ENCODE measurements at regions not wholly inside any gene's neighbourhood (a gene's known extent, or its start where the extent isn't known, plus 50 kb on each side); places are given as distances from the start of the nearest gene placed in this dataset.
"Not testable (repeated sequence)": the region's sequence is repeated elsewhere in the genome, so short reads cannot be mapped to it uniquely, and the experiment has no call there.

DNA sequence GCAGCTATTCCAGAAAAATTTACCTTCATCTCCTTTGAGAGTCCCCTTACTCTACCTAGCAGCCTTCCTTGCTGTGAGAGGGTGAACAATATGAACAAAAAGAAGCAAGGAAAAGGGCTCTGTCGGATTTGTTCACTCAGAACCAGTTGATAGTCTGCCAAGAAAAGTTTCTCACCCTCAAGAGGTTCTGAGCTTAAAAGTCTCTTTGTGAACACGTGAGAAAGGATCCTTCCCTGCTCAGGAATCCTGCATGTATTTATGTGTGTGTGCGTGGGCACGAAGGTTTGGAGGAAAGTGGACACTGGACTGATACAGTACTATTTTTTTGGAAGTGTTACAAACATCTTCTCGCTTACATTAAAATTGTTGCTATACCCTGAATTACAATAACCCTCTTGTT is 178.6 kb upstream of the JADE1 start:
- H3K9me3 Mint-ChIP-seq: no peaks in the 10 kb centered on the region
- no peak for ATAC-seq (ENCODE audit: low read depth)
- POLR2A ChIA-PET: no interaction called here
- no peak overlapping the region for H3K27ac Mint-ChIP-seq
- H3K4me3 Mint-ChIP-seq: no peak overlapping the region
- no peaks in the 10 kb centered on the region for H3K36me3 Mint-ChIP-seq (ENCODE audit: low read depth)
- CTCF ChIA-PET: no interaction called here
- intact Hi-C loops (cut with micrococcal nuclease): no loop called here
- no peak for DNase-seq
- peaks cover 2% of the 10 kb centered on the region for H3K4me1 Mint-ChIP-seq
- peaks cover 3% of the 10 kb centered on the region for H3K27me3 Mint-ChIP-seq
- TF ChIP-seq, protein P1, sequence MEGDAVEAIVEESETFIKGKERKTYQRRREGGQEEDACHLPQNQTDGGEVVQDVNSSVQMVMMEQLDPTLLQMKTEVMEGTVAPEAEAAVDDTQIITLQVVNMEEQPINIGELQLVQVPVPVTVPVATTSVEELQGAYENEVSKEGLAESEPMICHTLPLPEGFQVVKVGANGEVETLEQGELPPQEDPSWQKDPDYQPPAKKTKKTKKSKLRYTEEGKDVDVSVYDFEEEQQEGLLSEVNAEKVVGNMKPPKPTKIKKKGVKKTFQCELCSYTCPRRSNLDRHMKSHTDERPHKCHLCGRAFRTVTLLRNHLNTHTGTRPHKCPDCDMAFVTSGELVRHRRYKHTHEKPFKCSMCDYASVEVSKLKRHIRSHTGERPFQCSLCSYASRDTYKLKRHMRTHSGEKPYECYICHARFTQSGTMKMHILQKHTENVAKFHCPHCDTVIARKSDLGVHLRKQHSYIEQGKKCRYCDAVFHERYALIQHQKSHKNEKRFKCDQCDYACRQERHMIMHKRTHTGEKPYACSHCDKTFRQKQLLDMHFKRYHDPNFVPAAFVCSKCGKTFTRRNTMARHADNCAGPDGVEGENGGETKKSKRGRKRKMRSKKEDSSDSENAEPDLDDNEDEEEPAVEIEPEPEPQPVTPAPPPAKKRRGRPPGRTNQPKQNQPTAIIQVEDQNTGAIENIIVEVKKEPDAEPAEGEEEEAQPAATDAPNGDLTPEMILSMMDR (IDR thresholded peaks at IDR 0.05): no peak

DNA sequence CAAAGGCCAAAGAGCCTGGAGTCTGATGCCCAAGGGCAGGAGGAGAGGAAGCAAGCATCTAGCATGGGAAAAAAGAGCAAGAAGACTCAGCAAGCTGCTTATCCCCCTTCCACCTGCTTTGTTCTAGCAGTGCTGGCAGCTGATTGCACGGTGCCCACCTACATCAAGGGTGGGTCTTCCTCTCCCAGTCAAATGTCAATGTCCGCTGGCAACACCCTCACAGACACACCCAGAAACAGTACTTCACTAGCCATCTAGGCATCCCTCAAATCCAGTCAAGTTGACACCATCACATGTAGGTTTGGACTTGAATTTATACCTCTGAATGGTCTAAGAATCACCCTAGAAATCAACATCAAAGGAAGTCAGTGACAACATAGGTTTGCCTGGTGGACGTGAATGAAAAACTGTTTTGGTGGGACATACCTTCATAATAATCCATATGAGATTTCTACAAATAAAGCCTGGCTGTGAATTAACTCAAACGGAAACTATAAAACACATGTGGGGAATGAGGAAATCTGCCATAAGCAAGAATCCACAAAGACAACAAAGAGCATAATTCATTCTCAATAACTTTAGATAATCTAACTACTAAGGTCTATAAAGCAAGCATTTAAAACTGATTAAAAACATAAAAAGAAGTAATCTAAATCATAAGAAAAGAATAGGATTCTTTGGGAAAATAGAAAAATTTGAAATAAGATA is 185.8 kb upstream of the JADE1 start:
- no peaks in the 10 kb centered on the region for H3K27me3 Mint-ChIP-seq
- H3K36me3 Mint-ChIP-seq (ENCODE audit: low read depth): no peaks in the 10 kb centered on the region
- ATAC-seq (ENCODE audit: low read depth) (no peak), DNase-seq (no peak)
- POLR2A ChIA-PET: no interaction called here
- peaks cover 8% of the 10 kb centered on the region for H3K9me3 Mint-ChIP-seq
- no peak overlapping the region for H3K4me3 Mint-ChIP-seq
- TF ChIP-seq, protein P1 (IDR thresholded peaks at IDR 0.05): no peak
- no peak overlapping the region for H3K27ac Mint-ChIP-seq
- H3K4me1 Mint-ChIP-seq: no peaks in the 10 kb centered on the region
- CTCF ChIA-PET: no interaction called here
- intact Hi-C loops (cut with micrococcal nuclease): no loop called here

- H3K27me3 Mint-ChIP-seq; H3K27ac Mint-ChIP-seq; H3K4me1 Mint-ChIP-seq; CTCF ChIA-PET; ATAC-seq (ENCODE audit: low read depth); H3K9me3 Mint-ChIP-seq; DNase-seq; POLR2A ChIA-PET; intact Hi-C loops (cut with micrococcal nuclease); H3K4me3 Mint-ChIP-seq; H3K36me3 Mint-ChIP-seq (ENCODE audit: low read depth): not testable (repeated sequence)
Measured at GRCh38 chr4:128620279-128620965, 189.1 kb upstream of the JADE1 start.

DNA sequence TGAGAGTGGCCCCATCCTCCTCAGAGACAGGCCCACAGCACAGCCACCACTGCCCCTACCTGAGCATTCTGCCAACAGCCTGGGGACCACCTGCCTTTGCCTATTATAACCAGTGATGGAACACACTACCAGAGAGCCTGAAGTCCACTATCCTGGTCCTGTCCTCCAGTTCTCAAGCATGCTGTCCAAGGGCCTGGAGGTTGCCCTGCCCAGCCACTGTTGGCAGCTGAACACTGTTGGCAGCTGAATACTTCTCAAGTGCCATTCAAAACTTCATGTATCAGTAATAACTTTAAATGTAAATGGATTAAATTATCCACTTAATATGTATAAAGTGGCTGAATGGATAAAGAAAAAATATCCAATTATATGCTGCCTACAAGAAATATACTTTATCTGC is 194.3 kb upstream of the JADE1 start:
- ATAC-seq (ENCODE audit: low read depth) (no peak), DNase-seq (no peak)
- Mint-ChIP-seq H3K27me3 (peaks cover 5% of the 10 kb centered on the region), H3K27ac (no peak overlapping the region), H3K9me3 (peaks cover 3% of the 10 kb centered on the region), H3K36me3 (ENCODE audit: low read depth) (no peaks in the 10 kb centered on the region), H3K4me1 (no peaks in the 10 kb centered on the region), H3K4me3 (no peak overlapping the region)
- TF ChIP-seq, protein P1 (IDR thresholded peaks at IDR 0.05): no peak
- intact Hi-C loops (cut with micrococcal nuclease): no loop called here
- ChIA-PET CTCF (no interaction called here), POLR2A (no interaction called here)

DNA sequence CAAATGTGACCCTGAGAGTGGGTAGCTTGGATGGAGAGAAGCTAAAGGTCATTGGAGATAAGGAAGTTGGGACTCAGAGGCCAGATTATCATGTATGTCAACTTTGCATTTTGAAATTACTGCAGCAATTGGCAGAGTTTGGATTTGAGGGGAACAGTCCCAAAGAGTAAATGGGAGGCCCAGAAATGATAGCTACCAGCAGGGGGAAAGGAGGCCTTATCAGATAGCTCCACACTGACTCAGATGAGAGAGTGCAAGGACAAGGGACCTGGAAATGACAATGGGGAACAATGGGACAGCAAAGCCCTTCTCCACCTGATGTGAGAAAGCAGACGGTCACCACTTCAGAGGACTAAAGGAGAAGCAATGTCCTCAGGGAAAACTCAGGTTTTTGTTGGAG is 201.5 kb upstream of the JADE1 start:
- H3K36me3 Mint-ChIP-seq (ENCODE audit: low read depth): no peaks in the 10 kb centered on the region
- no peak overlapping the region for H3K4me3 Mint-ChIP-seq
- intact Hi-C loops (cut with micrococcal nuclease): no loop called here
- DNase-seq (no peak), ATAC-seq (ENCODE audit: low read depth) (no peak)
- TF ChIP-seq, protein P1 (IDR thresholded peaks at IDR 0.05): no peak
- H3K27me3 Mint-ChIP-seq: peaks cover 2% of the 10 kb centered on the region
- CTCF ChIA-PET: no interaction called here
- H3K4me1 Mint-ChIP-seq: no peaks in the 10 kb centered on the region
- H3K9me3 Mint-ChIP-seq: no peaks in the 10 kb centered on the region
- no peak overlapping the region for H3K27ac Mint-ChIP-seq
- POLR2A ChIA-PET: no interaction called here

All from activated B cell treated with CpG ODN at 0.5 μM for 24 hours (primary cell).